SK-N-SH (cell line): ENCODE measurements at regions not wholly inside any gene's neighbourhood (a gene's known extent, or its start where the extent isn't known, plus 50 kb on each side); places are given as distances from the start of the nearest gene placed in this dataset.

Experiments used
- CHD2 ChIP-seq: fragments of 150-350 bp; IDR thresholded peaks from 2 replicates; pipeline ENCODE4 v1.6.1; 2018; ENCODE audit warnings: low read length; ENCODE audit not compliant: partially characterized antibody
- CTCF ChIP-seq: fragments of 200-600 bp; sonication (generic); IDR thresholded peaks from 2 replicates; pipeline ENCODE4 v1.6.1; 2017; ENCODE audit warnings: antibody characterized with exemption, mild to moderate bottlenecking, moderate library complexity
- MXI1 ChIP-seq: IDR thresholded peaks from 2 replicates; pipeline ENCODE4 v1.6.1; 2012; ENCODE audit warnings: mild to moderate bottlenecking, low read depth, low read length, improper control_type of control experiment
- PBX3 ChIP-seq: IDR thresholded peaks from 2 replicates; pipeline ENCODE4; 2012
- POLR2AphosphoS5 ChIP-seq: IDR thresholded peaks from 2 replicates; pipeline ENCODE4 v1.6.1; 2012; ENCODE audit warnings: low read depth, low read length
- RAD21 ChIP-seq: IDR thresholded peaks from 2 replicates; pipeline ENCODE4 v1.6.1; 2012; ENCODE audit warnings: mild to moderate bottlenecking, low read length
- RCOR1 ChIP-seq: fragments of 150-350 bp; IDR thresholded peaks from 2 replicates; pipeline ENCODE4 v1.6.1; 2017; ENCODE audit warnings: antibody characterized with exemption, low read length
- REST ChIP-seq: IDR thresholded peaks from 2 replicates; pipeline ENCODE4 v1.6.1; 2012; ENCODE audit warnings: mild to moderate bottlenecking, low read depth, low read length, moderate library complexity
- TAF1 ChIP-seq: IDR thresholded peaks from 2 replicates; pipeline ENCODE4 v1.6.1; 2012; ENCODE audit warnings: low read depth, mild to moderate bottlenecking, low read length, moderate library complexity, borderline replicate concordance
- TEAD4 ChIP-seq: IDR thresholded peaks from 2 replicates; pipeline ENCODE4 v1.4.0; 2012; ENCODE audit warnings: mild to moderate bottlenecking, borderline replicate concordance; ENCODE audit not compliant: insufficient read depth

- TF ChIP-seq POLR2AphosphoS5 (no peak), TEAD4 (no peak), CHD2 (no peak), CTCF (no peak), TAF1 (no peak), REST (no peak), PBX3 (no peak), RAD21 (no peak), RCOR1 (no peak), MXI1 (no peak)
These were observed 102.6 kb upstream of the SATB1 start for GRCh38 chr3:18527691-18528090.
